OCI-LY3 (cell line): ENCODE measurements at regions not wholly inside any gene's neighbourhood (a gene's known extent, or its start where the extent isn't known, plus 50 kb on each side); places are given as distances from the start of the nearest gene placed in this dataset.

Source experiments
- H2AFZ ChIP-seq: fragments of 200-600, 300-600 bp; shearing (Covaris generic); 2 replicates; pipeline ENCODE4 v1.6.0; 2014; ENCODE audit warnings: antibody characterized with exemption, low read depth, low read length
- H3K27ac ChIP-seq: fragments of 200-600, 300-600 bp; sonication (generic); 2 replicates; pipeline ENCODE4 v1.5.1; 2014; ENCODE audit warnings: mild to moderate bottlenecking, low read length, moderate library complexity, mixed read lengths
- H3K27me3 ChIP-seq: fragments of 200-600, 300-600 bp; sonication (generic); 2 replicates; pipeline ENCODE4 v1.6.1; 2014; ENCODE audit warnings: low read depth, low read length, mixed read lengths
- H3K36me3 ChIP-seq: fragments of 200-600, 300-600 bp; sonication (generic); replicated peaks from 2 replicates; pipeline ENCODE3; 2014; ENCODE audit warnings: low read depth, low read length, mixed read lengths
- H3K4me1 ChIP-seq: fragments of 300-600, 200-600 bp; sonication (generic); 2 replicates; pipeline ENCODE4 v1.6.1; 2014; ENCODE audit warnings: low read length, mixed read lengths
- H3K4me2 ChIP-seq: fragments of 200-600, 300-600 bp; sonication (generic); 2 replicates; pipeline ENCODE4 v1.6.1; 2014; ENCODE audit warnings: low read length, mixed read lengths
- H3K4me3 ChIP-seq: fragments of 300-600, 200-600 bp; sonication (generic); 2 replicates; pipeline ENCODE4 v1.5.1; 2014; ENCODE audit warnings: antibody characterized with exemption, mild to moderate bottlenecking, low read length, moderate library complexity
- H3K79me2 ChIP-seq: fragments of 300-600, 200-600 bp; shearing (Covaris generic); 2 replicates; pipeline ENCODE4 v1.6.1; 2014; ENCODE audit warnings: mild to moderate bottlenecking, low read length, mixed read lengths
- H3K9ac ChIP-seq: fragments of 300-600, 200-600 bp; shearing (Covaris generic); 2 replicates; pipeline ENCODE4 v1.6.0; 2014; ENCODE audit warnings: mild to moderate bottlenecking, low read length, moderate library complexity
- H3K9me3 ChIP-seq: fragments of 200-600, 300-600 bp; shearing (Covaris generic); 2 replicates; pipeline ENCODE4 v1.6.1; 2014; ENCODE audit warnings: low read length, mixed read lengths; ENCODE audit not compliant: insufficient read depth
- H4K20me1 ChIP-seq: fragments of 200-600, 300-600 bp; sonication (generic); 2 replicates; pipeline ENCODE4 v1.6.1; 2016; ENCODE audit warnings: low read length, mixed read lengths; ENCODE audit not compliant: insufficient read depth
- EZH2phosphoT487 ChIP-seq: fragments of 200-600 bp; shearing (Covaris generic); IDR thresholded peaks from 2 replicates; pipeline ENCODE4 v1.6.1; 2018; ENCODE audit warnings: antibody characterized with exemption, mixed run types, low read depth
- TF ChIP-seq, protein P1 (sequence below): fragments of 200-600, 300-600 bp; sonication (generic); IDR thresholded peaks from 2 replicates; pipeline ENCODE4 v1.5.1; 2014; ENCODE audit warnings: antibody characterized with exemption, low read length, low read depth

DNA sequence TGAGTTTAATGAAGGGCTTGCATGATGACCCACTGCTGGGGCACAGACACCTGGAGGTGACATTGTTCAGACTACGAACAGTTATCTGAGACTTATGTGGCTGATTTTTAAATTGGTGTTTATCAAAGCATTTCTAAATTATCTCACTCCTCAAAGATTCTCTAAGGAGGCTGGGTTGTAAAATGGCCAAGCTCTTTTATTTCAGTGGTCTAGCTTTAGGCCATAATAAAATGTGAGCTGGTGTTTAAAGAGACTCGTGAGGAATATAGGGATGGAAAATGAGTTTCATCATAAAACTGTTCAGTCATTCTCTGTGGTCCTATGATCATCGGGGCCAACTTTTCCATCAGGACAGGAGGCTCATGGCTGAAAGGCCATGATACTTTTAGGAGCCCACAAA is 93.4 kb downstream of the SPP2 start:
- Histone ChIP-seq H3K9me3 (no peaks in the 10 kb centered on the region), H3K27ac (no peak overlapping the region), H4K20me1 (no peaks in the 10 kb centered on the region), H3K36me3 (no peaks in the 10 kb centered on the region), H3K79me2 (no peaks in the 10 kb centered on the region), H3K4me3 (no peak overlapping the region), H3K9ac (no peak overlapping the region), H2AFZ (no peak overlapping the region), H3K4me1 (no peaks in the 10 kb centered on the region), H3K27me3 (peaks cover 11% of the 10 kb centered on the region; the same call in 1 of the 2 replicates), H3K4me2 (no peak overlapping the region)
- no peak for TF ChIP-seq EZH2phosphoT487
- TF ChIP-seq, protein P1, sequence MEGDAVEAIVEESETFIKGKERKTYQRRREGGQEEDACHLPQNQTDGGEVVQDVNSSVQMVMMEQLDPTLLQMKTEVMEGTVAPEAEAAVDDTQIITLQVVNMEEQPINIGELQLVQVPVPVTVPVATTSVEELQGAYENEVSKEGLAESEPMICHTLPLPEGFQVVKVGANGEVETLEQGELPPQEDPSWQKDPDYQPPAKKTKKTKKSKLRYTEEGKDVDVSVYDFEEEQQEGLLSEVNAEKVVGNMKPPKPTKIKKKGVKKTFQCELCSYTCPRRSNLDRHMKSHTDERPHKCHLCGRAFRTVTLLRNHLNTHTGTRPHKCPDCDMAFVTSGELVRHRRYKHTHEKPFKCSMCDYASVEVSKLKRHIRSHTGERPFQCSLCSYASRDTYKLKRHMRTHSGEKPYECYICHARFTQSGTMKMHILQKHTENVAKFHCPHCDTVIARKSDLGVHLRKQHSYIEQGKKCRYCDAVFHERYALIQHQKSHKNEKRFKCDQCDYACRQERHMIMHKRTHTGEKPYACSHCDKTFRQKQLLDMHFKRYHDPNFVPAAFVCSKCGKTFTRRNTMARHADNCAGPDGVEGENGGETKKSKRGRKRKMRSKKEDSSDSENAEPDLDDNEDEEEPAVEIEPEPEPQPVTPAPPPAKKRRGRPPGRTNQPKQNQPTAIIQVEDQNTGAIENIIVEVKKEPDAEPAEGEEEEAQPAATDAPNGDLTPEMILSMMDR = no peak

DNA sequence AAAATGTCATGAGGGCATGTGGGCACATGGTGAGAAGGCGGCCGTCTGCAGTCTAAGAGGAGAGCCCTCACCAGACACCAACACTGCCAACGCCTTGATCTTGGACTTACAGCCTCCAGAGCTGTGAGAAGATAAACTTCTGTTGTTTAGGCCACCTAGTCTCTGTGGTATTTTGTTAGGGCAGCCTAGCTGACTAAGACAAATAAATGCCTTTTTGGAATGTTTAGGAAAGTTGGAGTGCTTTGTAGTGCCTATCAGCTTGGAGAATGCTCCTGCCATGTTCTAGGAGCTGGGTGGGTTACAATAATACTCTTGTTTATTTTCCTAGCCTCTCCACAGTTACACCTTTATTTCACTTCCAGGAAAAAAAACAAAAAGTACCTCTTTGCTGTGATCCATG is 92.0 kb downstream of the SPP2 start:
- Histone ChIP-seq H3K4me3 (no peak overlapping the region), H3K27me3 (peaks cover 7% of the 10 kb centered on the region; the same call in 1 of the 2 replicates), H3K9me3 (no peaks in the 10 kb centered on the region), H3K4me1 (no peaks in the 10 kb centered on the region), H3K4me2 (no peak overlapping the region), H4K20me1 (no peaks in the 10 kb centered on the region), H3K27ac (no peak overlapping the region), H3K9ac (no peak overlapping the region), H3K36me3 (no peaks in the 10 kb centered on the region), H3K79me2 (no peaks in the 10 kb centered on the region), H2AFZ (no peak overlapping the region)
- TF ChIP-seq, protein P1 = no peak
- TF ChIP-seq EZH2phosphoT487 = no peak

DNA sequence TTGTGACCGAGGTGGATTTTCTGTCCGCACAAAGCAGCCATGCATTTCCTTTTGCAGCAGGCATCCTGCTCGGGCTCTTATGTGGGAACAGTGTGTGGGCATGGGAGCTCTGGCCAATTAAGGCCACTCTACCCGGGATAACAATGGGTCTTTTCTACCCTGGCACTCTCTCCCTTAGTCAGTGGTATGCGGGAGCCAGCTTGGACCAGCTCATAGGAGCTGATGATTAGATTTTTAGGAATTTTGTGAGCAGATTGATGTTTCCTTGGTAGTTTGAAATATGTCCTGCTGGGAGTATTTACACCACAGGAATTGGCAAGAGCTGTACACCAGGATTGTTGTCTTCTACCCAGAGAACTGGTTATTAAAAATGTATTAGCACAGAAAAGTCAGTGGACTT is 89.3 kb downstream of the SPP2 start:
- no peak overlapping the region for H3K27ac ChIP-seq
- H3K9me3 ChIP-seq = no peaks in the 10 kb centered on the region
- TF ChIP-seq, protein P1 = no peak
- TF ChIP-seq EZH2phosphoT487 = no peak
- H3K4me1 ChIP-seq = no peaks in the 10 kb centered on the region
- H3K4me2 ChIP-seq = no peak overlapping the region
- H3K27me3 ChIP-seq = peaks cover 5% of the 10 kb centered on the region; the same call in 1 of the 2 replicates
- no peak overlapping the region for H2AFZ ChIP-seq
- H4K20me1 ChIP-seq = no peaks in the 10 kb centered on the region
- H3K36me3 ChIP-seq = no peaks in the 10 kb centered on the region
- no peak overlapping the region for H3K4me3 ChIP-seq
- no peaks in the 10 kb centered on the region for H3K79me2 ChIP-seq
- no peak overlapping the region for H3K9ac ChIP-seq

DNA sequence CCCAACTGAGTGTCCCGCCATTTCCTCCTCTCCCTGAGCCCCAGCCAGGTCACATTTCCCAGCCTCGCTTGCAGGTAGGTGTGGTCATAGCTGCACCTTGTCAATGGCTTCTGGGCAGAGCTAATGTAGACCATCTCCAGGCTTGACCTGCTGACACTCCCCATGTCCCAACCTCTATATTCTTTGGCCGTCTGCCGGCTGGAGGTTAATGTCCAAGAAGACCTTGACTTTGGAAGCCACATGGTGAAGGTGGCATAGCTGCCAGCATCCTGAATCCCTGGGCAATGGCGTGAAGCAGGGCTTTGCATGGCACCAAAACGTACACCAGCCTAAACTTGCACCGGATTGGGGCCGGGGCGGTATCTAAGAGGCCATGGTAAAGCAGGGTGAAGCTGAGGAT is 88.3 kb downstream of the SPP2 start:
- TF ChIP-seq EZH2phosphoT487 = no peak
- TF ChIP-seq, protein P1 = no peak
- no peaks in the 10 kb centered on the region for H3K79me2 ChIP-seq
- H3K36me3 ChIP-seq = no peaks in the 10 kb centered on the region
- no peak overlapping the region for H3K27ac ChIP-seq
- no peak overlapping the region for H3K4me3 ChIP-seq
- peaks cover 5% of the 10 kb centered on the region; the same call in 1 of the 2 replicates for H3K27me3 ChIP-seq
- no peaks in the 10 kb centered on the region for H3K4me1 ChIP-seq
- no peak overlapping the region for H3K4me2 ChIP-seq
- H2AFZ ChIP-seq = no peak overlapping the region
- H3K9me3 ChIP-seq = no peaks in the 10 kb centered on the region
- no peak overlapping the region for H3K9ac ChIP-seq
- no peaks in the 10 kb centered on the region for H4K20me1 ChIP-seq
